Panc1 (cell line): ENCODE measurements at regions not wholly inside any gene's neighbourhood (a gene's known extent, or its start where the extent isn't known, plus 50 kb on each side); places are given as distances from the start of the nearest gene placed in this dataset.

ENCODE experiments used
- ATAC-seq: fragments of 200-7000 bp; cut with Tn5 transposase; 2 replicates; pipeline ENCODE4 v1.9.1; 2020; ENCODE audit warnings: mild to moderate bottlenecking, moderate library complexity
- BruUV-seq: library from RNA; stranded (reverse); fragments of 400-500 nt; replicated peaks from 2 replicates; lab custom pipeline; 2021; lab: Mats Ljungman, UMichigan
- CTCF ChIA-PET: fragments of 300-600 bp; sonication (Branson Sonifier 250); formaldehyde crosslinking; loops from one replicate; lab custom pipeline; 2022; ENCODE audit warnings: antibody characterized with exemption; lab: Charles Lee
- POLR2A ChIA-PET: fragments of 300-600 bp; sonication (Branson Sonifier 250); formaldehyde crosslinking; loops from one replicate; lab custom pipeline; 2022; ENCODE audit warnings: antibody characterized with exemption; lab: Charles Lee
- DNase-seq: peaks from one replicate; pipeline ENCODE4 v3.0.0-alpha.2; 2010; ENCODE audit warnings: low read depth, low spot score
- H3K27ac ChIP-seq: 2 replicates; pipeline ENCODE4 v1.5.1; 2011; ENCODE audit warnings: mild to moderate bottlenecking, low read length, inconsistent platforms
- H3K27me3 ChIP-seq: fragments of 200-500 bp; sonication (Bioruptor generic); 2 replicates; pipeline ENCODE4 v1.6.0; 2014; ENCODE audit warnings: low read length, inconsistent platforms; ENCODE audit not compliant: control insufficient read depth, insufficient read depth
- H3K36me3 ChIP-seq: fragments of 200-500 bp; sonication (Bioruptor generic); 2 replicates; pipeline ENCODE4 v1.5.1; 2014; ENCODE audit warnings: inconsistent platforms, mild to moderate bottlenecking, low read length, moderate library complexity; ENCODE audit not compliant: control insufficient read depth, insufficient read depth
- H3K4me1 ChIP-seq: 2 replicates; pipeline ENCODE4 v1.5.1; 2011; ENCODE audit warnings: inconsistent platforms, mild to moderate bottlenecking, low read length, moderate library complexity; ENCODE audit not compliant: control insufficient read depth, insufficient read depth
- H3K4me3 ChIP-seq, 2 experiments: 2 replicates each; pipeline ENCODE4 v1.5.1; 2011 to 2012; ENCODE audit warnings: low read depth in 2 of 2, low read length in 2 of 2, mild to moderate bottlenecking in 2 of 2, inconsistent platforms in 1 of 2, moderate library complexity in 1 of 2
- H3K9me3 ChIP-seq: fragments of 200-500 bp; sonication (Bioruptor generic); 2 replicates; pipeline ENCODE4 v1.5.1; 2014; ENCODE audit warnings: low read depth, mild to moderate bottlenecking, inconsistent platforms, low read length, moderate library complexity; ENCODE audit not compliant: control insufficient read depth, insufficient read depth
- POLR2AphosphoS5 ChIP-seq: IDR thresholded peaks from 2 replicates; pipeline ENCODE4 v1.6.1; 2012; ENCODE audit warnings: mild to moderate bottlenecking, low read depth, low read length, moderate library complexity
- SIN3A ChIP-seq: IDR thresholded peaks from 2 replicates; pipeline ENCODE4 v1.6.1; 2012; ENCODE audit warnings: low read depth, mild to moderate bottlenecking, low read length, moderate library complexity, borderline replicate concordance; ENCODE audit not compliant: insufficient read depth
- TCF7L2 ChIP-seq: IDR thresholded peaks from 2 replicates; pipeline ENCODE4 v1.6.1; 2011; ENCODE audit warnings: mild to moderate bottlenecking, low read depth, low read length, inconsistent platforms
- in situ Hi-C: cut with HindIII; loops from 2 replicates; pipeline ENCODE4 v1.10.0; 2016; ENCODE audit warnings: low sequenced_read_pairs, low pct_unique_long_range_greater_than_20kb
- intact Hi-C: fragments of 100-400 bp; cut with micrococcal nuclease; formaldehyde crosslinking; loops from one replicate; pipeline ENCODE4 v1.10.0; 2022; ENCODE audit not compliant: unreplicated experiment
- TF ChIP-seq, protein P1 (sequence below): fragments of 450-650 bp; IDR thresholded peaks from 2 replicates; pipeline ENCODE4 v1.5.1; 2017; ENCODE audit warnings: mild to moderate bottlenecking
- TF ChIP-seq, protein P2 (sequence below), 2 experiments: IDR thresholded peaks; 2 replicates each; pipeline ENCODE4 v1.6.1; 2011 to 2012; ENCODE audit warnings: low read depth in 2 of 2, control low read depth in 1 of 2, low read length in 1 of 2, mild to moderate bottlenecking in 1 of 2, moderate library complexity in 1 of 2; ENCODE audit not compliant: insufficient read depth in 1 of 2

DNA sequence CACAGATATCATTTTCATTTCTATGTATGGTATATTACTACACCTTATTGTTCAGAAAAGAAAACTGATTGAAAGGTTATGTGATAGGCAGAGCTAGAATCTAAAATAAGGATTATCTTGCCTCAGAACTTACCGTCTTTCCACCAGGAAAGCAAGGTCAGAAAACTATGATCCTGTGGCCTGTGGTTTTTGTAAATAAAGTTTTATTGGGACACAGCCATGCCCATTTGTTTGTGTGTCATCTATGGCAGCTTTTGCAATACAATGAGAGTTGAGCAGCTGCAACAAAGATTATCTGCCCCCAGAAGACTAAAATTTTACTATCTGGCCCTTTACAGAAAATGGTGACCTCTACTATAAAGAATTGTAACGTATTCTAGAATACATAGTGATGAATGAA lies 314.7 kb upstream of the SLCO3A1 start:
- in situ Hi-C loops = no loop called here
- BruUV-seq = no TSS peak
- Histone ChIP-seq H3K27me3 (no peaks in the 10 kb centered on the region), H3K27ac (no peak overlapping the region), H3K4me1 (no peaks in the 10 kb centered on the region), H3K9me3 (no peaks in the 10 kb centered on the region), H3K4me3 (no peak overlapping the region), H3K36me3 (no peaks in the 10 kb centered on the region)
- TF ChIP-seq, protein P1, sequence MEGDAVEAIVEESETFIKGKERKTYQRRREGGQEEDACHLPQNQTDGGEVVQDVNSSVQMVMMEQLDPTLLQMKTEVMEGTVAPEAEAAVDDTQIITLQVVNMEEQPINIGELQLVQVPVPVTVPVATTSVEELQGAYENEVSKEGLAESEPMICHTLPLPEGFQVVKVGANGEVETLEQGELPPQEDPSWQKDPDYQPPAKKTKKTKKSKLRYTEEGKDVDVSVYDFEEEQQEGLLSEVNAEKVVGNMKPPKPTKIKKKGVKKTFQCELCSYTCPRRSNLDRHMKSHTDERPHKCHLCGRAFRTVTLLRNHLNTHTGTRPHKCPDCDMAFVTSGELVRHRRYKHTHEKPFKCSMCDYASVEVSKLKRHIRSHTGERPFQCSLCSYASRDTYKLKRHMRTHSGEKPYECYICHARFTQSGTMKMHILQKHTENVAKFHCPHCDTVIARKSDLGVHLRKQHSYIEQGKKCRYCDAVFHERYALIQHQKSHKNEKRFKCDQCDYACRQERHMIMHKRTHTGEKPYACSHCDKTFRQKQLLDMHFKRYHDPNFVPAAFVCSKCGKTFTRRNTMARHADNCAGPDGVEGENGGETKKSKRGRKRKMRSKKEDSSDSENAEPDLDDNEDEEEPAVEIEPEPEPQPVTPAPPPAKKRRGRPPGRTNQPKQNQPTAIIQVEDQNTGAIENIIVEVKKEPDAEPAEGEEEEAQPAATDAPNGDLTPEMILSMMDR = no peak
- no peak for TF ChIP-seq POLR2AphosphoS5
- ATAC-seq = no peak
- no peak for DNase-seq
- POLR2A ChIA-PET = no interaction called here
- CTCF ChIA-PET = no interaction called here
- intact Hi-C loops = no loop called here

DNA sequence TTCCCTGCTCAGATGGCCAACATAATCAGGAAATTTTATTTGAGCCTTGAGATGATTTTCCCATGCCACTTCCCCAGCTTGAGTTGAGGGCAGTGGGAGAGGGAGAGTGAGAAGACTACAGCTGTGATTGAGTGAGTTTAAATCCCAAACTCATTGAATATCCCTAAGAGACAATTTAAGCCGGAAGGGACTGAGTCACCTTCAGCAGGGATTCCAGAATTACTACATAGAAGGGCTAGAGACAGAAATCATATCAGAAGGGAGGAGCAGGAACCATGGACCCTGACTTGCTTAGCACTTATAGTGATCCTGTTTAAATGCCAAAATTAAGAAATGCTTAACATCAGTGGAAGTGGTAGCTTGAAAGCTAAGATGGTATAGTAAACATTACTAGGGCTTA lies 312.2 kb upstream of the SLCO3A1 start:
- Histone ChIP-seq H3K9me3 (no peaks in the 10 kb centered on the region), H3K36me3 (no peaks in the 10 kb centered on the region), H3K27ac (no peak overlapping the region), H3K4me3 (no peak overlapping the region), H3K27me3 (no peaks in the 10 kb centered on the region), H3K4me1 (no peaks in the 10 kb centered on the region)
- ChIA-PET POLR2A (no interaction called here), CTCF (no interaction called here)
- ATAC-seq (no peak), DNase-seq (no peak)
- intact Hi-C loops (no loop called here), in situ Hi-C loops (no loop called here)
- BruUV-seq = no TSS peak
- TF ChIP-seq, protein P2, sequence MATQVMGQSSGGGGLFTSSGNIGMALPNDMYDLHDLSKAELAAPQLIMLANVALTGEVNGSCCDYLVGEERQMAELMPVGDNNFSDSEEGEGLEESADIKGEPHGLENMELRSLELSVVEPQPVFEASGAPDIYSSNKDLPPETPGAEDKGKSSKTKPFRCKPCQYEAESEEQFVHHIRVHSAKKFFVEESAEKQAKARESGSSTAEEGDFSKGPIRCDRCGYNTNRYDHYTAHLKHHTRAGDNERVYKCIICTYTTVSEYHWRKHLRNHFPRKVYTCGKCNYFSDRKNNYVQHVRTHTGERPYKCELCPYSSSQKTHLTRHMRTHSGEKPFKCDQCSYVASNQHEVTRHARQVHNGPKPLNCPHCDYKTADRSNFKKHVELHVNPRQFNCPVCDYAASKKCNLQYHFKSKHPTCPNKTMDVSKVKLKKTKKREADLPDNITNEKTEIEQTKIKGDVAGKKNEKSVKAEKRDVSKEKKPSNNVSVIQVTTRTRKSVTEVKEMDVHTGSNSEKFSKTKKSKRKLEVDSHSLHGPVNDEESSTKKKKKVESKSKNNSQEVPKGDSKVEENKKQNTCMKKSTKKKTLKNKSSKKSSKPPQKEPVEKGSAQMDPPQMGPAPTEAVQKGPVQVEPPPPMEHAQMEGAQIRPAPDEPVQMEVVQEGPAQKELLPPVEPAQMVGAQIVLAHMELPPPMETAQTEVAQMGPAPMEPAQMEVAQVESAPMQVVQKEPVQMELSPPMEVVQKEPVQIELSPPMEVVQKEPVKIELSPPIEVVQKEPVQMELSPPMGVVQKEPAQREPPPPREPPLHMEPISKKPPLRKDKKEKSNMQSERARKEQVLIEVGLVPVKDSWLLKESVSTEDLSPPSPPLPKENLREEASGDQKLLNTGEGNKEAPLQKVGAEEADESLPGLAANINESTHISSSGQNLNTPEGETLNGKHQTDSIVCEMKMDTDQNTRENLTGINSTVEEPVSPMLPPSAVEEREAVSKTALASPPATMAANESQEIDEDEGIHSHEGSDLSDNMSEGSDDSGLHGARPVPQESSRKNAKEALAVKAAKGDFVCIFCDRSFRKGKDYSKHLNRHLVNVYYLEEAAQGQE (IDR thresholded peaks at IDR 0.05; ENCODE audit: insufficient read depth in 1 of 2, low read depth in 2 of 2, low read length in 1 of 2) = no peak
- TF ChIP-seq, protein P1 = no peak
- no peak for TF ChIP-seq SIN3A
- no peak for TF ChIP-seq TCF7L2
- TF ChIP-seq POLR2AphosphoS5 = no peak

DNA sequence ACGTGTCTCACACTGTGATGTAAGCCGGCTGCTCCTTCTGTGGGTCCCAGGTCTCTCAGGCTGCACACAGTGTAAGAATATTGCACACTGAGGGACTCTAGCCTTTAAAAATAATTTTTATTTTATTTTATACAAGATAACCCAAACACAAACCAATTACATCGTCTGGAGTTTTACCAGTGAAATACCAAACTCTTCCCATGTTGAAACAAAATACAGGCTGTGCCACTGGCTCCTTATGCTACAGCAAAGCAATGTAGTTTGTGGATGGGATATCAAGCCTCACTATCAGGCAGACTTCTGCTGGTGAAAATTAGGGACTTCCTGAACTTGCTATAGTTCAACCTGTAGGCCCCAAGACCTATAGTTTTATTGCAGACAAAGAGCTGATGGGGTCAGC lies 311.3 kb upstream of the SLCO3A1 start:
- intact Hi-C loops = no loop called here
- CTCF ChIA-PET = no interaction called here

More for the DNA sequence above, 311.3 kb upstream of the SLCO3A1 start:
- POLR2A ChIA-PET = no interaction called here
- H3K4me1 ChIP-seq = no peaks in the 10 kb centered on the region
- DNase-seq (no peak), ATAC-seq (no peak)
- TF ChIP-seq, protein P2 (IDR thresholded peaks at IDR 0.05; ENCODE audit: insufficient read depth in 1 of 2, low read depth in 2 of 2, low read length in 1 of 2) = no peak
- no peak overlapping the region for H3K27ac ChIP-seq
- in situ Hi-C loops = no loop called here
- no peaks in the 10 kb centered on the region for H3K27me3 ChIP-seq
- BruUV-seq = no TSS peak
- H3K9me3 ChIP-seq = no peaks in the 10 kb centered on the region
- no peak overlapping the region for H3K4me3 ChIP-seq
- H3K36me3 ChIP-seq = no peaks in the 10 kb centered on the region
